ENCODE measurements at regions not wholly inside any gene's neighbourhood (a gene's known extent, or its start where the extent isn't known, plus 50 kb on each side); places are given as distances from the start of the nearest gene placed in this dataset.

DNA sequence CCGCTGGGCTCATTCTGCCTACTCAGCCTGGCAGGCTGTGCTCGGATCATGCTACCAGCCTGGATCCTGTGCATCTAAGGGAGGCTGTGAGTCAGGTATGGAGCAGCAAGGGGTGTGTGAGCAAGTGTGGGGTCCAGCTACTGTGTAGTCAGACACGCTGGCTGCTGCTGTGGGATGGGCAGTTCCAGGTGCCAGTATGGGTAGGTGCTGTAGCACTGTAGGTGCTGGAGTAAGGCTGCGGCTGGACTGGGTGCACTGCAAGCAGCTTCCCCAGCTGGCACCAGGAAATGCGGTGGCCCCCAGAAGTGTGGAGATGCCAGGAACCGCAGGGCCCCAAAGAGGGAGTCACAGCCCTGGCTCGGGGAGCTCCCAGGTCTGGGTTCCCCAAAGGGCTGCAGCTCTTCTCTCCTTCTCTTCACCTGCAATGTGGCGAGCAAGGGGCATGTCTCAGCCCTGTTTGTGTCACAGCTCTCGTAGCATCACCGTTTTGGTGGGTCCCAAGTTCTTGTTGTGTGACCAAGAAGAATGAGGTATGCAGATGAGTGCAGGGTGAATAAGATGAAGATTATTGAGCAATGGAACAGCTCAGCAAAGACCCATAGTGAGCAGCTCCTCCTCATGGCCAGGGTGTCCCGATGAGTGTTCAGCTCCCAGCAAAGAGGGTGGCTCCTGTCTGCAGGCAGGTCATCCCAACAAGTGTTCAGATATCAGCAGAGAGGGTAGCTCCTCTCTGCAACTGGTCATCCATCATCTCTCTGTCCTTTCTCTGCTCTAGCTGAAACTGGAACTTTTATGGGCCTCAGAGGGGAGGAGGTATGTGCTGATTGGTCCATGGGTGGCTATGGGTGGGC lies 462.9 kb downstream of the TBC1D22A start:
- DNase-seq (ENCODE audit: low read depth) = no peak
